ENCODE measurements at regions not wholly inside any gene's neighbourhood (a gene's known extent, or its start where the extent isn't known, plus 50 kb on each side); places are given as distances from the start of the nearest gene placed in this dataset.

DNA sequence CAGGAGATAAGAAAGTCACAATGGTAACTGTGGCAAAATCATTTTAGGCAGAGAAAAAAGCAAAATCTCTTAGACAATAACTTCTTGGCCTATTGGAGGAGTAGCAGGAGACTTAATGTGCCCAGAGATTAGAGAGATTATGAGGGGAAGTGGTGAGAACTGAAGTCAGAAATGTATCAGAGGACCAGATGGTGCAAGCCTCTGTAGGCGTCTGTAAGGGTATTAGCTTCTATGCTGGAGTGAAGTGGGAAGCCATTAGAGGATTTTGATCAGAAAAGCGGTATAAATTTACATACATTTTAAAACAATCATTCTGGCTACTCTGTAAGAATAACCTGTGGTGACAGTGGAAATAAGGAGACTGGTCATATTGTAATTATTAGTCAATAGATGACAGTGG is 236.7 kb downstream of the FAT4 start:
- BruUV-seq (replicated peaks) = no TSS peak

More for the DNA sequence above, 236.7 kb downstream of the FAT4 start:
- no peak for FAIRE-seq
- no peak for DNase-seq (ENCODE audit: low spot score)
- H3K27ac ChIP-seq (ENCODE audit: extremely low read length, insufficient read depth, low read length) = no peak overlapping the region
- H3K4me2 ChIP-seq (ENCODE audit: low read depth, low read length) = no peak overlapping the region
- peaks cover under 1% of the 10 kb centered on the region; the same call in 1 of the 2 replicates for H3K9me3 ChIP-seq (ENCODE audit: low read length)
- intact Hi-C loops (cut with micrococcal nuclease; ENCODE audit: unreplicated experiment) = no loop called here
- no peak overlapping the region for H2AFZ ChIP-seq (ENCODE audit: low read length)
- no peak overlapping the region for H3K4me3 ChIP-seq (replicated peaks in 1 of 3; ENCODE audit: insufficient read depth in 1 of 3, low read depth in 2 of 3, low read length in 3 of 3)
- TF ChIP-seq ATF7 (IDR thresholded peaks at IDR 0.05) = no peak
- TF ChIP-seq ATF7 (CRISPR knock-in tag; IDR thresholded peaks at IDR 0.05) = no peak
- TF ChIP-seq ZFP41 (CRISPR knock-in tag; IDR thresholded peaks at IDR 0.05; ENCODE audit: borderline replicate concordance) = no peak
- TF ChIP-seq, protein P1, sequence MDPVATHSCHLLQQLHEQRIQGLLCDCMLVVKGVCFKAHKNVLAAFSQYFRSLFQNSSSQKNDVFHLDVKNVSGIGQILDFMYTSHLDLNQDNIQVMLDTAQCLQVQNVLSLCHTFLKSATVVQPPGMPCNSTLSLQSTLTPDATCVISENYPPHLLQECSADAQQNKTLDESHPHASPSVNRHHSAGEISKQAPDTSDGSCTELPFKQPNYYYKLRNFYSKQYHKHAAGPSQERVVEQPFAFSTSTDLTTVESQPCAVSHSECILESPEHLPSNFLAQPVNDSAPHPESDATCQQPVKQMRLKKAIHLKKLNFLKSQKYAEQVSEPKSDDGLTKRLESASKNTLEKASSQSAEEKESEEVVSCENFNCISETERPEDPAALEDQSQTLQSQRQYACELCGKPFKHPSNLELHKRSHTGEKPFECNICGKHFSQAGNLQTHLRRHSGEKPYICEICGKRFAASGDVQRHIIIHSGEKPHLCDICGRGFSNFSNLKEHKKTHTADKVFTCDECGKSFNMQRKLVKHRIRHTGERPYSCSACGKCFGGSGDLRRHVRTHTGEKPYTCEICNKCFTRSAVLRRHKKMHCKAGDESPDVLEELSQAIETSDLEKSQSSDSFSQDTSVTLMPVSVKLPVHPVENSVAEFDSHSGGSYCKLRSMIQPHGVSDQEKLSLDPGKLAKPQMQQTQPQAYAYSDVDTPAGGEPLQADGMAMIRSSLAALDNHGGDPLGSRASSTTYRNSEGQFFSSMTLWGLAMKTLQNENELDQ (CRISPR knock-in tag; IDR thresholded peaks at IDR 0.05; ENCODE audit: borderline replicate concordance) = no peak
- no peak for TF ChIP-seq ZNF75D (CRISPR knock-in tag; IDR thresholded peaks at IDR 0.05; ENCODE audit: borderline replicate concordance)
- TF ChIP-seq, protein P2, sequence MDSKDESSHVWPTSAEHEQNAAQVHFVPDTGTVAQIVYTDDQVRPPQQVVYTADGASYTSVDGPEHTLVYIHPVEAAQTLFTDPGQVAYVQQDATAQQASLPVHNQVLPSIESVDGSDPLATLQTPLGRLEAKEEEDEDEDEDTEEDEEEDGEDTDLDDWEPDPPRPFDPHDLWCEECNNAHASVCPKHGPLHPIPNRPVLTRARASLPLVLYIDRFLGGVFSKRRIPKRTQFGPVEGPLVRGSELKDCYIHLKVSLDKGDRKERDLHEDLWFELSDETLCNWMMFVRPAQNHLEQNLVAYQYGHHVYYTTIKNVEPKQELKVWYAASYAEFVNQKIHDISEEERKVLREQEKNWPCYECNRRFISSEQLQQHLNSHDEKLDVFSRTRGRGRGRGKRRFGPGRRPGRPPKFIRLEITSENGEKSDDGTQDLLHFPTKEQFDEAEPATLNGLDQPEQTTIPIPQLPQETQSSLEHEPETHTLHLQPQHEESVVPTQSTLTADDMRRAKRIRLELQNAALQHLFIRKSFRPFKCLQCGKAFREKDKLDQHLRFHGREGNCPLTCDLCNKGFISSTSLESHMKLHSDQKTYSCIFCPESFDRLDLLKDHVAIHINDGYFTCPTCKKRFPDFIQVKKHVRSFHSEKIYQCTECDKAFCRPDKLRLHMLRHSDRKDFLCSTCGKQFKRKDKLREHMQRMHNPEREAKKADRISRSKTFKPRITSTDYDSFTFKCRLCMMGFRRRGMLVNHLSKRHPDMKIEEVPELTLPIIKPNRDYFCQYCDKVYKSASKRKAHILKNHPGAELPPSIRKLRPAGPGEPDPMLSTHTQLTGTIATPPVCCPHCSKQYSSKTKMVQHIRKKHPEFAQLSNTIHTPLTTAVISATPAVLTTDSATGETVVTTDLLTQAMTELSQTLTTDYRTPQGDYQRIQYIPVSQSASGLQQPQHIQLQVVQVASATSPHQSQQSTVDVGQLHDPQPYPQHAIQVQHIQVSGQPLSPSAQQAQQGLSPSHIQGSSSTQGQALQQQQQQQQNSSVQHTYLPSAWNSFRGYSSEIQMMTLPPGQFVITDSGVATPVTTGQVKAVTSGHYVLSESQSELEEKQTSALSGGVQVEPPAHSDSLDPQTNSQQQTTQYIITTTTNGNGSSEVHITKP (CRISPR knock-in tag; IDR thresholded peaks at IDR 0.05; ENCODE audit: low read depth) = no peak
- TF ChIP-seq ZNF567 (CRISPR knock-in tag; IDR thresholded peaks at IDR 0.05; ENCODE audit: borderline replicate concordance) = no peak
- no peak for TF ChIP-seq ADNP (CRISPR knock-in tag; IDR thresholded peaks at IDR 0.05)
- no peak for TF ChIP-seq PAF1 (CRISPR knock-in tag; IDR thresholded peaks at IDR 0.05)
- TF ChIP-seq, protein P3, sequence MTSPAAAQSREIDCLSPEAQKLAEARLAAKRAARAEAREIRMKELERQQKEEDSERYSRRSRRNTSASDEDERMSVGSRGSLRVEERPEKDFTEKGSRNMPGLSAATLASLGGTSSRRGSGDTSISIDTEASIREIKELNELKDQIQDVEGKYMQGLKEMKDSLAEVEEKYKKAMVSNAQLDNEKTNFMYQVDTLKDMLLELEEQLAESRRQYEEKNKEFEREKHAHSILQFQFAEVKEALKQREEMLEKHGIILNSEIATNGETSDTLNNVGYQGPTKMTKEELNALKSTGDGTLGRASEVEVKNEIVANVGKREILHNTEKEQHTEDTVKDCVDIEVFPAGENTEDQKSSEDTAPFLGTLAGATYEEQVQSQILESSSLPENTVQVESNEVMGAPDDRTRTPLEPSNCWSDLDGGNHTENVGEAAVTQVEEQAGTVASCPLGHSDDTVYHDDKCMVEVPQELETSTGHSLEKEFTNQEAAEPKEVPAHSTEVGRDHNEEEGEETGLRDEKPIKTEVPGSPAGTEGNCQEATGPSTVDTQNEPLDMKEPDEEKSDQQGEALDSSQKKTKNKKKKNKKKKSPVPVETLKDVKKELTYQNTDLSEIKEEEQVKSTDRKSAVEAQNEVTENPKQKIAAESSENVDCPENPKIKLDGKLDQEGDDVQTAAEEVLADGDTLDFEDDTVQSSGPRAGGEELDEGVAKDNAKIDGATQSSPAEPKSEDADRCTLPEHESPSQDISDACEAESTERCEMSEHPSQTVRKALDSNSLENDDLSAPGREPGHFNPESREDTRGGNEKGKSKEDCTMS (CRISPR knock-in tag; conservative IDR thresholded peaks at IDR 0.05) = no peak
- TF ChIP-seq ZSCAN25 (CRISPR knock-in tag; IDR thresholded peaks at IDR 0.05) = no peak
- no peak for TF ChIP-seq SRSF4 (IDR thresholded peaks at IDR 0.05; ENCODE audit: low read depth, low read length, poor library complexity, severe bottlenecking)
- TF ChIP-seq RBM22 (optimal IDR thresholded peaks at IDR 0.05; ENCODE audit: low read length) = no peak
- no peak for TF ChIP-seq SNRNP70 (IDR thresholded peaks at IDR 0.05; ENCODE audit: low read depth, low read length)
- TF ChIP-seq DNMT1 (CRISPR knock-in tag; IDR thresholded peaks at IDR 0.05) = no peak
- no peak for TF ChIP-seq ZNF772 (CRISPR knock-in tag; IDR thresholded peaks at IDR 0.05)
- no peaks in the 10 kb centered on the region for H3K27me3 ChIP-seq (ENCODE audit: control insufficient read depth in 1 of 2, insufficient read depth in 2 of 2, low read length in 2 of 2)
- H3K79me2 ChIP-seq (ENCODE audit: insufficient read depth, low read length) = no peaks in the 10 kb centered on the region
- H3K36me3 ChIP-seq (replicated peaks in 1 of 2; ENCODE audit: control insufficient read depth in 1 of 2, insufficient read depth in 2 of 2, low read length in 2 of 2) = no peaks in the 10 kb centered on the region
- H3K4me1 ChIP-seq (ENCODE audit: insufficient read depth, low read length) = no peaks in the 10 kb centered on the region
- WGBS (ENCODE audit: low lambda C conversion rate) = 0% methylated on average over 2 of the region's 2 CpGs
- no peak for ATAC-seq
- H4K20me1 ChIP-seq (ENCODE audit: insufficient read depth, low read length) = no peaks in the 10 kb centered on the region
- CTCF ChIA-PET (ENCODE audit: low intra/inter-chr PET ratio, low total read pairs) = no interaction called here
- no peak overlapping the region for H3K9ac ChIP-seq (ENCODE audit: insufficient read depth, low read depth, low read length)
- in situ Hi-C loops (cut with HindIII; ENCODE audit: extremely low pct_ligation_motif_present, low pct_unique_long_range_greater_than_20kb) = no loop called here
- POLR2A ChIA-PET = no interaction called here
